HPDE6-E6E7 (cell line): ENCODE measurements at regions not wholly inside any gene's neighbourhood (a gene's known extent, or its start where the extent isn't known, plus 50 kb on each side); places are given as distances from the start of the nearest gene placed in this dataset.

Experiments
- DNase-seq: peaks from one replicate; pipeline ENCODE4 v3.0.0; 2011; ENCODE audit warnings: missing footprints; ENCODE audit errors: extremely low spot score

- no peak for DNase-seq
Observed at GRCh38 chr22:26998716-26999115, 341.3 kb downstream of the MIAT start.

DNA sequence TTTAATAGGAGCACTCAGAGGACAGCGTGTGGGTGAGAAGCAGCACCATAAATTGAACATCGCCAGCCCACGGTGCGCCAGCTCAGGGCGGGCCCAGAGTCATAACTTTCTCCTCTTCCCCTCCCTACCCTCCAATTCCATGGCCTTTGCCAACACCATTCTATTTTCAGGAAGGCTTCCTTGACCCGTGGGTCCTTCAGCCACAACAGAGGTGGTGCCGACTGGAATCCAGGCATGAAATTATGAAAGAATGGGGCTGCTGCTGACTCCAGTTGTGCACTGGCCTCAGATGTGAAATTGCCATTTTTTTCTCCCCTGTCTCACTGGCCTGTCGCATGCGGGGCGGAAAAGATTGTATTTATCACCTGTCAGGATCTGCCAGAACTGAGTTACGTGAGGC is 345.9 kb downstream of the MIAT start:
- no peak for DNase-seq

DNA sequence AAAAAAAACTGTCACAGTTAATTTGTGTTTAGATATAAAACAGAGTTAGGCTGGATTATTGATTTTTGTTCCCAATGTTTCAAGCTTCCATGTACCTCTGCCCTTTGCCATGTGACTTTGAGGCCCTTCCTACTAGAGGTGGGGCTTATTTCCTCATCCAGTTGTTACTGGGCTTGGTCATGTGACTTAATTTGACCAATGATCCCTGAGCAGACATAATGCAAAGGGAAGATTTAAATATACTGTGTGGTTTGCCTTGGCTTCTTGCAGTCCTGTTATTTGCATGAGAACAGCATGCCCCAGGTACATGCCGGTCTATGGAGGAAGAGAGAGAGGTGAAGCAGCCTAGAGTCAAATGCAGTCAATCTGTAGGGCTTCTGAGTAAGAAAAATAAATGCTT is 347.0 kb downstream of the MIAT start:
- DNase-seq = no peak

- DNase-seq = no peak
Observed at GRCh38 chr22:27008454-27008853, 351.1 kb downstream of the MIAT start.

- no peak for DNase-seq
Observed at GRCh38 chr22:27011133-27011532, 353.7 kb downstream of the MIAT start.

GRCh38 chr22:27011717-27012116 is 354.3 kb downstream of the MIAT start:
- no peak for DNase-seq

- no peak for DNase-seq
Observed at GRCh38 chr22:27019827-27020226, 362.4 kb downstream of the MIAT start.

DNA sequence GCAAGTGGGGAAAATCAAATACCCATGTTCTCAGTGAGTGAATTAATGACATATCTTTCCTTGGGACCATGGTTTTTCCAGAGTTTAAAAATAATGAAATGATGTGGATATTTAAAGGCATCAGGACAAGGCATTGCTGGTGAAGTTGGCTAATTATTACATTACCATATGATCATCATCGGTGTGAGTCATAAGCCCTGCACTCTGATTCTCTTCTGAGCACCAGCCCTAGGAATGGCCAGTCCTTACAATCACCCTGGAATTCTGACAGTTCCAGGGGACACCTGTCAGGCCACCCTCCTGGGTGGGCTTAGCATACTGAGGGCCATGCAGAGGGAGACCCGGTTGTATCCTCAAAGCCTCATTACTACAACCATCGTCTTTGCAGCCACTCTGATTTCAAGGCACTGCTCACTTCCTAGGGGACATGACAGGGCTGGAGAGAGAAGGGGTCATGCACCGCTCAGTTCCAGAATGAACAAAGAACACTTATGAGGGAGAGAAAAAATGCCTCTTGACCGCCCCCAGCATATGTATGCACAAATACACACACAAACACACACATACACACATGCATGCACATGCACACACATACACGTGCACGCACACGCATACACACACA is 365.0 kb downstream of the MIAT start:
- no peak for DNase-seq

- no peak for DNase-seq
Observed at GRCh38 chr22:27022896-27023361, 365.5 kb downstream of the MIAT start.

GRCh38 chr22:27023591-27023990 is 366.2 kb downstream of the MIAT start:
- DNase-seq = no peak

DNA sequence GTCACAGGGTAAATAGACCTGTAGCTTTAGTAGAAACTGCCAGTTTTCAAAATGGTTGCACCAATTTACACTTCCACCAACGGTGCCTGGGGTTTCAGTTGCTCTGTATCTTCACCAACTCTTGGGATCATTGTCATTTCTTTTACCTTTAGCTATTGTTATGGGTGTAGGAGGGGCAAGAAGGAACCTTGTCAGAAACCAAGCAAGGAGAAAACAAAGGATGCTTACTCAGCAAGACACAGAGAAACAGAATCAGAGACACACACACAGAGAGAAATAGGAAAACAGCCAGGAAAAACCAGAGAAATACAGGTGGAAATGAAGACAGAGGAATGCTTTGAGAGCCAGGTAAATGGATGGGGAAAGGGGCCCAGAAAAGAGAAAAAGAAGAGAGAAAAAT is 367.6 kb downstream of the MIAT start:
- no peak for DNase-seq

GRCh38 chr22:27028093-27028492 is 370.7 kb downstream of the MIAT start:
- DNase-seq = no peak

DNA sequence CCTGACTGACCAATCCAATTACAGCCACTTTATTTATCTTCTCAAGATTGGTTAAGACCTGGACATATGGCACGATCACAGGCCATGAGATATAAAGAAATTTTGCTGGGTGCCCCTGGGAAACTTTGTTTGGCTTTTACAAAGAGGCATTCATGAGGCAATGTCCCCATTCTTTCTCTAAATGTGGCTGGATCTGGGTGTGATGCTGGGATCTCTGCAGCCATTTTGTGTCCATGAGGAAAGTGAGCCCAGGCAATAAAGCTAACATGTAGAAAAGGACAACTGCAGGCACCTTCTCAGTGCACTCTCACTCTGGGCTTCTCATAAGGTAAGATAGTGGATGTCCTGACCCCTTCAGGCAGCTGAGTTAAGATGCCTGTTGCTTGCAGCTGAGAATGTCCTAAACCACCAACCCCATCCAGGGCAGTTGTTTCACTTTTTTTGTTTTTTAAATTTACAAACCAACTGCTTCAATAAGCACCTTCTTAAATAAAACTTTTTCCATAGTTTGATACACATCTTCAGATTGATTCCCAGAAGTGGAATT is 372.3 kb downstream of the MIAT start:
- no peak for DNase-seq

- no peak for DNase-seq
Observed at GRCh38 chr22:27032091-27032761, 374.8 kb downstream of the MIAT start.

GRCh38 chr22:27041745-27042310 is 384.4 kb downstream of the MIAT start:
- DNase-seq = no peak

- DNase-seq = no peak
Observed at GRCh38 chr22:27043262-27043661, 385.9 kb downstream of the MIAT start.

GRCh38 chr22:27045103-27045947 is 387.9 kb downstream of the MIAT start:
- no peak for DNase-seq

- DNase-seq = no peak
Observed at GRCh38 chr22:27046086-27046485, 388.7 kb downstream of the MIAT start.

GRCh38 chr22:27046603-27047002 is 389.2 kb downstream of the MIAT start:
- no peak for DNase-seq

GRCh38 chr22:27050771-27051170 is 393.4 kb downstream of the MIAT start:
- no peak for DNase-seq

- no peak for DNase-seq
Observed at GRCh38 chr22:27051407-27051806, 394.0 kb downstream of the MIAT start.

DNA sequence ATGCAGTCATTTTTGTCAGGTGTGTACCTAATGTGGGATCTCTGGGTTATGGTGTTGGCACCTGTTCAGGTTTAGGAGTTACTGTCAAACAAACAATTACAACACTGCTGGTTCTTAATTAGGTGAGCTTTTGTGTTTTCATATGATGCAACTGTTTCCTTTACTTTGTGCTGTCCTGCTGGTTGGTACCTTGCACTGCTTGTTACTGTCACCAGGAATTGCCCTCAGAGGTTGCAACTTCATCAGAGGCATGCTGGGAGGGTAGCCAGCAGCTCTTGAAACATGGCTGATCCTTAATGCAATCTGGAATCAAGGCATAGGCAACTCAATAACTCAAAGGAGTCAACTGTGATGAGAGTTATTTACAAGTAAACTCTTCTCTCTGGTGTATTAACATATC is 400.3 kb downstream of the MIAT start:
- DNase-seq = no peak
